ENCODE measurements at regions not wholly inside any gene's neighbourhood (a gene's known extent, or its start where the extent isn't known, plus 50 kb on each side); places are given as distances from the start of the nearest gene placed in this dataset.

GRCh38 chr1:117270679-117271078, 60.0 kb upstream of the VTCN1 start:
- Histone ChIP-seq H3K4me1 (peaks cover 11% of the 10 kb centered on the region), H3K27ac (replicated peaks) (no peak overlapping the region), H3K9me3 (replicated peaks) (peaks cover 16% of the 10 kb centered on the region), H3K4me3 (no peak overlapping the region), H3K27me3 (ENCODE audit: low read depth) (no peaks in the 10 kb centered on the region), H3K36me3 (no peaks in the 10 kb centered on the region)
- no peak for TF ChIP-seq CTCF (IDR thresholded peaks at IDR 0.05; ENCODE audit: borderline replicate concordance)
- no peak for DNase-seq
- intact Hi-C loops (cut with micrococcal nuclease), result no loop called here

DNA sequence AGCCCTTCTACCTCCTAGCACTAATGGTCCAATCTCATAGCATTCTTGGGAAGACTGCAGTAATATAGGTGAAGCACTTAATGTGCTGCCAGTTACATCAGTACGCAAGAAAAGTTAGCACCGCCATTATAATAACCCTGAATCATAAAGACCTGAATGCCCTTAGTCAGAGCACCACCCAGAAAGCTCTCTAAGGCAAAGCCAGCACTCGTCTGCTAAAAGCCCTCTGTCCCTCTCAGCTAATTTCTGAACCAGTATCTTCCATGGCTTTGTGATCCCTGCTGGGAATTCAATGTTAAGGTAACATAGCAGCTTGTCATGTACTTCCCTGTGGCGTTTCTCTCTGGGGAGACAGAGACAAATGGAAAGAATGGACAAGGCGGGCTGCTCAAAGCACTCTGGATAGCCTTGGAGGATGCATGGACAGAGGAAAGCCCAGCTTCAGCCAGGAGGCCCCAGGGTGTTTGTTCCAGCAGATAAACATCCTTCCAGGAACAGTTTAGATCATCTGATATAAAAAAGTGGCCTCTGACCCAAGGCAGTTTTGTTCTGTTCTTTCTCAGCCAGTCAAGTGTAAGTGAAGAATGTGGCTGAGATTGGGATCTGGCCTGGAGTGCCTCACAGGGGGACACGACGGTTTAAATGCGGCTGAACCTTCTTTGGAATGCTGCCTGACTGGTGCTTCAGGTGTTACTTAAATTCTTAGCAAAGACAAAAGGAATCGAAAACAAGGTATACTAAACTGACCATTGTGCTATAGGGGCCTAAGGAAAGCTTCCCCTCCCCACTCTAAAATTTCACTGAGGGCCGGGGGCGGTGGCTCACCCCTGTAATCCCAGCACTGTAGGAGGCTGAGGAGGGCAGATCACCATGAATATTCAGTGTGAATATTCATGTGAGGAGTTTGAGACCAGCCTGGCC, 58.1 kb upstream of the VTCN1 start:
- no peak overlapping the region for H3K27ac ChIP-seq (replicated peaks)
- H3K4me3 ChIP-seq, result no peak overlapping the region
- no peaks in the 10 kb centered on the region for H3K27me3 ChIP-seq (ENCODE audit: low read depth)
- H3K4me1 ChIP-seq, result peaks cover 11% of the 10 kb centered on the region
- TF ChIP-seq CTCF (IDR thresholded peaks at IDR 0.05; ENCODE audit: borderline replicate concordance), result no peak
- peaks cover 15% of the 10 kb centered on the region for H3K9me3 ChIP-seq (replicated peaks)
- intact Hi-C loops (cut with micrococcal nuclease), result no loop called here
- no peak for DNase-seq
- no peaks in the 10 kb centered on the region for H3K36me3 ChIP-seq

- Histone ChIP-seq H3K9me3 (replicated peaks) (peaks cover under 1% of the 10 kb centered on the region), H3K4me1 (peaks cover 11% of the 10 kb centered on the region), H3K27me3 (ENCODE audit: low read depth) (no peaks in the 10 kb centered on the region), H3K36me3 (no peaks in the 10 kb centered on the region), H3K27ac (replicated peaks) (no peak overlapping the region), H3K4me3 (no peak overlapping the region)
- no peak for TF ChIP-seq CTCF (IDR thresholded peaks at IDR 0.05; ENCODE audit: borderline replicate concordance)
- intact Hi-C loops (cut with micrococcal nuclease), result no loop called here
- DNase-seq, result no peak
Measured at GRCh38 chr1:117267232-117267774, 56.6 kb upstream of the VTCN1 start.

GRCh38 chr1:117262976-117263375, 52.2 kb upstream of the VTCN1 start:
- no peak for TF ChIP-seq CTCF (IDR thresholded peaks at IDR 0.05; ENCODE audit: borderline replicate concordance)
- DNase-seq, result no peak
- intact Hi-C loops (cut with micrococcal nuclease), result no loop called here
- no peak overlapping the region for H3K4me3 ChIP-seq
- H3K4me1 ChIP-seq, result peaks cover 11% of the 10 kb centered on the region
- H3K36me3 ChIP-seq, result no peaks in the 10 kb centered on the region
- H3K27ac ChIP-seq (replicated peaks), result no peak overlapping the region
- H3K9me3 ChIP-seq (replicated peaks), result peaks cover 11% of the 10 kb centered on the region
- H3K27me3 ChIP-seq (ENCODE audit: low read depth), result no peaks in the 10 kb centered on the region

- no peak overlapping the region for H3K27ac ChIP-seq (replicated peaks)
- H3K27me3 ChIP-seq (ENCODE audit: low read depth), result no peaks in the 10 kb centered on the region
- no peak for TF ChIP-seq CTCF (IDR thresholded peaks at IDR 0.05; ENCODE audit: borderline replicate concordance)
- no peak for DNase-seq
- H3K4me1 ChIP-seq, result no peaks in the 10 kb centered on the region
- H3K4me3 ChIP-seq, result no peak overlapping the region
- H3K9me3 ChIP-seq (replicated peaks), result peaks cover 11% of the 10 kb centered on the region
- intact Hi-C loops (cut with micrococcal nuclease), result no loop called here
- no peaks in the 10 kb centered on the region for H3K36me3 ChIP-seq
Measured at GRCh38 chr1:117261424-117261785, 50.7 kb upstream of the VTCN1 start.

Data from left ventricle myocardium inferior (tissue), 1 donor.